ENCODE measurements at regions not wholly inside any gene's neighbourhood (a gene's known extent, or its start where the extent isn't known, plus 50 kb on each side); places are given as distances from the start of the nearest gene placed in this dataset.

- Histone ChIP-seq H3K4me1 (no peaks in the 10 kb centered on the region), H3K27me3 (ENCODE audit: insufficient read depth in 3 of 3, low read length in 2 of 3) (no peaks in the 10 kb centered on the region), H3K36me3 (ENCODE audit: insufficient read depth in 1 of 2, low read depth in 1 of 2) (no peaks in the 10 kb centered on the region), H3K9me3 (peaks cover 9% of the 10 kb centered on the region), H3K27ac (no peak overlapping the region), H3K4me3 (no peak overlapping the region)
- intact Hi-C loops (cut with DNase I) = no loop called here
- ATAC-seq (no peak), DNase-seq (no peak)
- no peak for TF ChIP-seq CTCF (IDR thresholded peaks at IDR 0.05)
- WGBS, 3 donors = 87 to 89% (median 88%) methylated on average over 3 of the region's 3 CpGs
These were observed 124.5 kb downstream of the LRIG3 start for GRCh38 chr12:58795825-58796224.

- intact Hi-C loops (cut with DNase I) = no loop called here
- Histone ChIP-seq H3K36me3 (ENCODE audit: insufficient read depth in 1 of 2, low read depth in 1 of 2) (no peaks in the 10 kb centered on the region), H3K27ac (no peak overlapping the region), H3K9me3 (peaks cover 9% of the 10 kb centered on the region), H3K4me3 (no peak overlapping the region), H3K27me3 (ENCODE audit: insufficient read depth in 3 of 3, low read length in 2 of 3) (no peaks in the 10 kb centered on the region), H3K4me1 (no peaks in the 10 kb centered on the region)
- TF ChIP-seq CTCF (IDR thresholded peaks at IDR 0.05) = no peak
- ATAC-seq = no peak
- DNase-seq = no peak
- 19 to 67% (median 39%) methylated on average over 1 of the region's 1 CpG for WGBS, 3 donors
These were observed 118.3 kb downstream of the LRIG3 start for GRCh38 chr12:58801986-58802385.

GRCh38 chr12:58803908-58804307 lies 116.4 kb downstream of the LRIG3 start:
- ATAC-seq = no peak
- intact Hi-C loops (cut with DNase I) = no loop called here

GRCh38 chr12:58804749-58805148 lies 115.6 kb downstream of the LRIG3 start:
- Histone ChIP-seq H3K36me3 (ENCODE audit: insufficient read depth in 1 of 2, low read depth in 1 of 2) (no peaks in the 10 kb centered on the region), H3K4me1 (no peaks in the 10 kb centered on the region), H3K27me3 (ENCODE audit: insufficient read depth in 3 of 3, low read length in 2 of 3) (no peaks in the 10 kb centered on the region), H3K9me3 (no peaks in the 10 kb centered on the region), H3K27ac (no peak overlapping the region), H3K4me3 (no peak overlapping the region)
- ATAC-seq = no peak
- intact Hi-C loops (cut with DNase I) = no loop called here
- TF ChIP-seq CTCF (IDR thresholded peaks at IDR 0.05) = no peak
- no peak for DNase-seq
- 55 to 72% (median 63%) methylated on average over 2 of the region's 2 CpGs for WGBS, 3 donors

More at GRCh38 chr12:58803908-58804307, 116.4 kb downstream of the LRIG3 start:
- no peak overlapping the region for H3K27ac ChIP-seq
- H3K9me3 ChIP-seq = peaks cover 8% of the 10 kb centered on the region
- no peak for TF ChIP-seq CTCF (IDR thresholded peaks at IDR 0.05)
- no peaks in the 10 kb centered on the region for H3K36me3 ChIP-seq (ENCODE audit: insufficient read depth in 1 of 2, low read depth in 1 of 2)
- no peaks in the 10 kb centered on the region for H3K27me3 ChIP-seq (ENCODE audit: insufficient read depth in 3 of 3, low read length in 2 of 3)
- no peak for DNase-seq
- 68 to 77% (median 75%) methylated on average over 2 of the region's 2 CpGs for WGBS, 3 donors
- no peaks in the 10 kb centered on the region for H3K4me1 ChIP-seq
- no peak overlapping the region for H3K4me3 ChIP-seq

- WGBS, 3 donors = 64 to 81% (median 67%) methylated on average over 4 of the region's 4 CpGs
- no peak overlapping the region for H3K4me3 ChIP-seq
- H3K36me3 ChIP-seq (ENCODE audit: insufficient read depth in 1 of 2, low read depth in 1 of 2) = no peaks in the 10 kb centered on the region
- DNase-seq (no peak), ATAC-seq (no peak)
- intact Hi-C loops (cut with DNase I) = no loop called here
- TF ChIP-seq CTCF (IDR thresholded peaks at IDR 0.05) = no peak
- no peaks in the 10 kb centered on the region for H3K4me1 ChIP-seq
- H3K27ac ChIP-seq = no peak overlapping the region
- H3K9me3 ChIP-seq = no peaks in the 10 kb centered on the region
- H3K27me3 ChIP-seq (ENCODE audit: insufficient read depth in 3 of 3, low read length in 2 of 3) = no peaks in the 10 kb centered on the region
These were observed 111.2 kb downstream of the LRIG3 start for GRCh38 chr12:58809064-58809607.
